ENCODE measurements at regions not wholly inside any gene's neighbourhood (a gene's known extent, or its start where the extent isn't known, plus 50 kb on each side); places are given as distances from the start of the nearest gene placed in this dataset.

DNA sequence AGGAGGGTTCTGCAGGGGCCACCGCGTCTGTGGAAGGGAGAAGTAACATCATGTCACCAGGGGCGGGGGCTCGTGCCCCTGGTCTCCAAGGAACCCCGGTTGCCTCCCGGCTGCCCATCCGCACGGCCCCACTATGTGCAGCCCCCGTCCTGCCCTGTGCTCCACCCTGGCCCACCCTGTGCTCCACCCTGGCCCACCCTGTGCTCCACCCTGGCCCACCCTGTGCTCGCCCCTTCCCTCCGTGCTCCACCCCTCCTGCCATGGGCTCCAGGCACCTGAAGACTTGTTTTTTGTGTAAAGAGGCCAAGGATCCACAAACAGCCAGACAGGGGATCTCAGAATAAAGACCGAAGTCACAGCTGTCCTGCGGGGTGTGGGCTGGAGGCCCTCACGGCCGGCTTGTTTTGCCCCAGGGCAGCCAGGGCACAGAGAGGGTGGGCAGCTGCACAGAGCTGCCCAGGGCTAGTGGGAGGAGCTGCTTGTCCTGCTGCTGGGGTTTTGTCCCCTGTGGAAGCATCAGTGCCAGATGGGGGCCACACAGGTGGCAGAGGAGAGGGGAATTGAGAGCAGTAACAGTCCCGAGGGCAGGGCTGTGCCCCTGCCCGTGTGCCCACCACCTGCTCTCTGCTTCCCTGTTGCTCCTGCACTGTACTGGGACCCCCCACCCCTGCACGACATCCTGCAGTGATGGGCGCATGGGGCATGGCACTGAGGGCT lies 147.0 kb upstream of the CIBAR2 start:
- intact Hi-C loops (cut with micrococcal nuclease; ENCODE audit: unreplicated experiment) = no loop called here
- no peak overlapping the region for H3K27ac ChIP-seq (ENCODE audit: extremely low read length, insufficient read depth, low read length)
- H4K20me1 ChIP-seq (ENCODE audit: insufficient read depth, low read length) = peaks cover 6% of the 10 kb centered on the region; the same call in 1 of the 2 replicates
- TF ChIP-seq TP53 (CRISPR knock-in tag; conservative IDR thresholded peaks at IDR 0.05) (no peak), ZNF768 (CRISPR knock-in tag; IDR thresholded peaks at IDR 0.05) (peak; percentile 85), ZNF644 (CRISPR knock-in tag; IDR thresholded peaks at IDR 0.05; ENCODE audit: low read depth) (no peak)
- in situ Hi-C loops (cut with HindIII; ENCODE audit: extremely low pct_ligation_motif_present, low pct_unique_long_range_greater_than_20kb) = no loop called here
- H3K4me1 ChIP-seq (ENCODE audit: insufficient read depth, low read length) = no peaks in the 10 kb centered on the region
- 62% methylated on average over 11 of the region's 19 CpGs for WGBS (ENCODE audit: low lambda C conversion rate)
- H3K9me3 ChIP-seq (ENCODE audit: low read length) = no peaks in the 10 kb centered on the region
- no TSS peak for BruUV-seq (replicated peaks)
- no peak for ATAC-seq
- H3K36me3 ChIP-seq (replicated peaks in 1 of 2; ENCODE audit: control insufficient read depth in 1 of 2, insufficient read depth in 2 of 2, low read length in 2 of 2) = no peaks in the 10 kb centered on the region
- H3K79me2 ChIP-seq (ENCODE audit: insufficient read depth, low read length) = no peaks in the 10 kb centered on the region
- ChIA-PET POLR2A (no interaction called here), CTCF (ENCODE audit: low intra/inter-chr PET ratio, low total read pairs) (no interaction called here)
- no peak for DNase-seq (ENCODE audit: low spot score)
- H3K9ac ChIP-seq (ENCODE audit: insufficient read depth, low read depth, low read length) = no peak overlapping the region
- no peak for FAIRE-seq
- H3K4me3 ChIP-seq (replicated peaks in 1 of 3; ENCODE audit: insufficient read depth in 1 of 3, low read depth in 2 of 3, low read length in 3 of 3) = no peak overlapping the region
- H2AFZ ChIP-seq (ENCODE audit: low read length) = no peak overlapping the region
- H3K4me2 ChIP-seq (ENCODE audit: low read depth, low read length) = no peak overlapping the region
- 0 out of 5 replicates have a peak, but pooled peaks cover 0 to 1% of the 10 kb centered on the region in 2 experiments for H3K27me3 ChIP-seq (ENCODE audit: control insufficient read depth in 1 of 2, insufficient read depth in 2 of 2, low read length in 2 of 2)

GRCh38 chr16:85259832-85260167 lies 147.5 kb upstream of the CIBAR2 start:
- no peak overlapping the region for H3K4me2 ChIP-seq (ENCODE audit: low read depth, low read length)
- no peaks in the 10 kb centered on the region for H3K4me1 ChIP-seq (ENCODE audit: insufficient read depth, low read length)
- H3K9me3 ChIP-seq (ENCODE audit: low read length) = no peaks in the 10 kb centered on the region
- no peak overlapping the region for H3K9ac ChIP-seq (ENCODE audit: insufficient read depth, low read depth, low read length)
- POLR2A ChIA-PET = no interaction called here
- no peak overlapping the region for H3K27ac ChIP-seq (ENCODE audit: extremely low read length, insufficient read depth, low read length)
- ATAC-seq = no peak
- DNase-seq (ENCODE audit: low spot score) = no peak
- no TSS peak for BruUV-seq (replicated peaks)
- 0 out of 5 replicates have a peak, but pooled peaks cover 0 to 1% of the 10 kb centered on the region in 2 experiments for H3K27me3 ChIP-seq (ENCODE audit: control insufficient read depth in 1 of 2, insufficient read depth in 2 of 2, low read length in 2 of 2)
- WGBS (ENCODE audit: low lambda C conversion rate) = 87% methylated on average over 5 of the region's 9 CpGs
- H3K4me3 ChIP-seq (replicated peaks in 1 of 3; ENCODE audit: insufficient read depth in 1 of 3, low read depth in 2 of 3, low read length in 3 of 3) = no peak overlapping the region
- in situ Hi-C loops (cut with HindIII; ENCODE audit: extremely low pct_ligation_motif_present, low pct_unique_long_range_greater_than_20kb) = no loop called here
- no peak overlapping the region for H2AFZ ChIP-seq (ENCODE audit: low read length)
- CTCF ChIA-PET (ENCODE audit: low intra/inter-chr PET ratio, low total read pairs) = no interaction called here
- H3K36me3 ChIP-seq (replicated peaks in 1 of 2; ENCODE audit: control insufficient read depth in 1 of 2, insufficient read depth in 2 of 2, low read length in 2 of 2) = no peaks in the 10 kb centered on the region
- no peak for FAIRE-seq
- no peak for TF ChIP-seq ATM (IDR thresholded peaks at IDR 0.05; ENCODE audit: borderline replicate concordance)
- no peak for TF ChIP-seq DDIT3 (CRISPR knock-in tag; IDR thresholded peaks at IDR 0.05)
- TF ChIP-seq TOPORS (CRISPR knock-in tag; IDR thresholded peaks at IDR 0.05) = no peak
- TF ChIP-seq ZNF431 (CRISPR knock-in tag; IDR thresholded peaks at IDR 0.05; ENCODE audit: borderline replicate concordance, low read depth) = no peak
- TF ChIP-seq FOSL2 (CRISPR knock-in tag; IDR thresholded peaks at IDR 0.05) = no peak
- TF ChIP-seq NRL (CRISPR knock-in tag; IDR thresholded peaks at IDR 0.05; ENCODE audit: borderline replicate concordance) = no peak
- no peak for TF ChIP-seq ZNF260 (CRISPR knock-in tag; IDR thresholded peaks at IDR 0.05; ENCODE audit: borderline replicate concordance, low read depth)
- TF ChIP-seq ZNF180 (CRISPR knock-in tag; IDR thresholded peaks at IDR 0.05; ENCODE audit: borderline replicate concordance, low read depth) = no peak
- H3K79me2 ChIP-seq (ENCODE audit: insufficient read depth, low read length) = no peaks in the 10 kb centered on the region
- H4K20me1 ChIP-seq (ENCODE audit: insufficient read depth, low read length) = peaks cover 6% of the 10 kb centered on the region; the same call in 1 of the 2 replicates
- intact Hi-C loops (cut with micrococcal nuclease; ENCODE audit: unreplicated experiment) = no loop called here
